OCI-LY7 (cell line): ENCODE measurements at regions not wholly inside any gene's neighbourhood (a gene's known extent, or its start where the extent isn't known, plus 50 kb on each side); places are given as distances from the start of the nearest gene placed in this dataset.

ENCODE experiments used
- BruUV-seq: library from RNA; stranded (reverse); fragments of 400-500 nt; replicated peaks from 2 replicates; lab custom pipeline; 2021; lab: Mats Ljungman, UMichigan
- CTCF ChIA-PET: fragments of 300-600 bp; sonication (Branson Sonifier 250); formaldehyde crosslinking; loops from one replicate; lab custom pipeline; 2022; ENCODE audit warnings: antibody characterized with exemption; ENCODE audit not compliant: unreplicated experiment; lab: Charles Lee
- POLR2A ChIA-PET: fragments of 300-600 bp; sonication (Branson Sonifier 250); formaldehyde crosslinking; loops from one replicate; lab custom pipeline; 2022; ENCODE audit warnings: antibody characterized with exemption; lab: Charles Lee
- DNase-seq: peaks from one replicate; pipeline ENCODE4 v3.0.0-alpha.2; 2015; ENCODE audit warnings: low spot score
- H2AFZ ChIP-seq: fragments of 200-600 bp; sonication (generic), shearing (Covaris generic); 2 replicates; pipeline ENCODE4 v1.6.1; 2014; ENCODE audit warnings: mild to moderate bottlenecking, antibody characterized with exemption, low read length, moderate library complexity
- H3K27ac ChIP-seq: fragments of 200-600 bp; sonication (generic); 2 replicates; pipeline ENCODE4 v1.5.1; 2014; ENCODE audit warnings: mixed run types, low read depth, mild to moderate bottlenecking, moderate library complexity, low read length, inconsistent platforms; ENCODE audit not compliant: poor library complexity, severe bottlenecking
- H3K36me3 ChIP-seq: fragments of 200-600 bp; sonication (generic); 2 replicates; pipeline ENCODE4 v1.6.1; 2014; ENCODE audit warnings: mild to moderate bottlenecking, antibody characterized with exemption, low read length, moderate library complexity, mixed read lengths; ENCODE audit not compliant: insufficient read depth
- H3K4me1 ChIP-seq: fragments of 200-600 bp; sonication (generic); 2 replicates; pipeline ENCODE4 v1.5.1; 2014; ENCODE audit warnings: mild to moderate bottlenecking, low read length; ENCODE audit not compliant: insufficient read depth, poor library complexity, severe bottlenecking
- H3K4me2 ChIP-seq: fragments of 200-600 bp; sonication (generic); 2 replicates; pipeline ENCODE4 v1.6.1; 2014; ENCODE audit warnings: mild to moderate bottlenecking, low read length
- H3K4me3 ChIP-seq: fragments of 200-600 bp; sonication (generic); 2 replicates; pipeline ENCODE4 v1.5.1; 2014; ENCODE audit warnings: mild to moderate bottlenecking, low read depth, low read length; ENCODE audit not compliant: poor library complexity, severe bottlenecking
- H3K79me2 ChIP-seq: fragments of 200-600 bp; sonication (generic); 2 replicates; pipeline ENCODE4 v1.6.1; 2016; ENCODE audit warnings: low read depth, mild to moderate bottlenecking, low read length, moderate library complexity, mixed read lengths; ENCODE audit not compliant: insufficient read depth
- H3K9me2 ChIP-seq: fragments of 200-600 bp; sonication (generic); 2 replicates; pipeline ENCODE4 v1.6.1; 2016; ENCODE audit warnings: mild to moderate bottlenecking, low read length, mixed read lengths; ENCODE audit not compliant: insufficient read depth
- H3K9me3 ChIP-seq: fragments of 200-600 bp; sonication (generic); 2 replicates; pipeline ENCODE4 v1.6.1; 2014; ENCODE audit warnings: mild to moderate bottlenecking, mixed run types, low read length, mixed read lengths
- H4K20me1 ChIP-seq: fragments of 200-600 bp; sonication (generic); 2 replicates; pipeline ENCODE4 v1.6.1; 2014; ENCODE audit warnings: mild to moderate bottlenecking, antibody characterized with exemption, low read length, moderate library complexity, mixed read lengths; ENCODE audit not compliant: insufficient read depth
- CTCF ChIP-seq: fragments of 200-600 bp; sonication (generic); conservative IDR thresholded peaks from 2 replicates; pipeline ENCODE4 v1.5.1; 2014; ENCODE audit warnings: mild to moderate bottlenecking, antibody characterized with exemption, low read length, moderate library complexity, mixed read lengths
- EZH2phosphoT487 ChIP-seq: fragments of 200-600 bp; sonication (generic); IDR thresholded peaks from 2 replicates; pipeline ENCODE4 v1.6.1; 2018; ENCODE audit warnings: low read depth, borderline replicate concordance, mild to moderate bottlenecking, mixed run types, antibody characterized with exemption, low read length, moderate library complexity, mixed read lengths
- intact Hi-C: fragments of 100-400 bp; cut with micrococcal nuclease; formaldehyde crosslinking; loops from one replicate; pipeline ENCODE4 v1.10.0; 2022; ENCODE audit not compliant: unreplicated experiment

- Histone ChIP-seq H3K36me3 (no peaks in the 10 kb centered on the region), H3K4me3 (no peak overlapping the region), H2AFZ (peak overlapping the region; percentile 82), H3K9me3 (peaks cover 17% of the 10 kb centered on the region; the same call in 1 of the 2 replicates), H3K9me2 (no peaks in the 10 kb centered on the region), H4K20me1 (no peaks in the 10 kb centered on the region), H3K79me2 (no peaks in the 10 kb centered on the region), H3K4me1 (peaks cover 5% of the 10 kb centered on the region), H3K27ac (no peak overlapping the region), H3K4me2 (no peak overlapping the region)
- DNase-seq, result no peak
- TF ChIP-seq EZH2phosphoT487, result no peak
- TF ChIP-seq CTCF, result no peak
- ChIA-PET CTCF (no interaction called here), POLR2A (no interaction called here)
- intact Hi-C loops, result no loop called here
- BruUV-seq, result no TSS peak
Observed at GRCh38 chr1:116306102-116306501, 66.9 kb upstream of the ATP1A1 start.

GRCh38 chr1:116306840-116307442 is 66.1 kb upstream of the ATP1A1 start:
- TF ChIP-seq EZH2phosphoT487 (no peak), CTCF (no peak)

GRCh38 chr1:116308276-116308675 is 64.8 kb upstream of the ATP1A1 start:
- no peak overlapping the region for H2AFZ ChIP-seq
- BruUV-seq, result no TSS peak
- peaks cover 16% of the 10 kb centered on the region; the same call in 1 of the 2 replicates for H3K9me3 ChIP-seq
- no peaks in the 10 kb centered on the region for H3K79me2 ChIP-seq
- no peak overlapping the region for H3K4me3 ChIP-seq
- H3K36me3 ChIP-seq, result no peaks in the 10 kb centered on the region
- intact Hi-C loops, result no loop called here
- no peak for DNase-seq
- ChIA-PET POLR2A (interaction anchor here (1.7 kb wide), 1 partner anchor 19 kb away, joined by 5 read pairs; no protein-coding TSS in a partner anchor), CTCF (no interaction called here)
- H4K20me1 ChIP-seq, result no peaks in the 10 kb centered on the region
- H3K4me2 ChIP-seq, result no peak overlapping the region
- TF ChIP-seq CTCF (no peak), EZH2phosphoT487 (no peak)
- H3K27ac ChIP-seq, result no peak overlapping the region
- H3K4me1 ChIP-seq, result peaks cover 13% of the 10 kb centered on the region
- no peaks in the 10 kb centered on the region for H3K9me2 ChIP-seq

More at GRCh38 chr1:116306840-116307442, 66.1 kb upstream of the ATP1A1 start:
- no peak overlapping the region for H3K4me2 ChIP-seq
- peaks cover 16% of the 10 kb centered on the region; the same call in 1 of the 2 replicates for H3K9me3 ChIP-seq
- DNase-seq, result no peak
- intact Hi-C loops, result no loop called here
- ChIA-PET POLR2A (interaction anchor here (0.6 kb wide), 1 partner anchor 333 kb away, joined by 3 read pairs; no protein-coding TSS in a partner anchor), CTCF (no interaction called here)
- no peaks in the 10 kb centered on the region for H3K9me2 ChIP-seq
- H3K4me3 ChIP-seq, result no peak overlapping the region
- no peaks in the 10 kb centered on the region for H3K79me2 ChIP-seq
- no peaks in the 10 kb centered on the region for H3K36me3 ChIP-seq
- 0 out of 2 replicates have a peak overlapping the region, but pooled peaks have one; percentile 16 for H2AFZ ChIP-seq
- no peaks in the 10 kb centered on the region for H4K20me1 ChIP-seq
- BruUV-seq, result no TSS peak
- H3K27ac ChIP-seq, result no peak overlapping the region
- H3K4me1 ChIP-seq, result peaks cover 5% of the 10 kb centered on the region
